PFSK-1 (cell line): ENCODE measurements at regions not wholly inside any gene's neighbourhood (a gene's known extent, or its start where the extent isn't known, plus 50 kb on each side); places are given as distances from the start of the nearest gene placed in this dataset.

Experiments
- FOXP2 ChIP-seq: optimal IDR thresholded peaks from 2 replicates; pipeline ENCODE3; 2011; ENCODE audit warnings: borderline replicate concordance, control low read depth, inconsistent platforms; ENCODE audit not compliant: insufficient read depth; ENCODE audit errors: extremely low read length, extremely low read depth
- POLR2AphosphoS5 ChIP-seq: IDR thresholded peaks from 2 replicates; pipeline ENCODE4 v1.6.1; 2012; ENCODE audit warnings: low read depth, mild to moderate bottlenecking, control low read depth, low read length, moderate library complexity
- REST ChIP-seq, 2 experiments: IDR thresholded peaks; 2 replicates each; pipeline versions ENCODE4 v1.6.1 to v1.8.0; 2011 to 2012; ENCODE audit warnings: low read depth in 2 of 2, low read length in 2 of 2, control low read depth in 1 of 2, inconsistent platforms in 1 of 2, mild to moderate bottlenecking in 1 of 2, moderate library complexity in 1 of 2; ENCODE audit not compliant: insufficient read depth in 1 of 2
- SIN3A ChIP-seq: IDR thresholded peaks from 2 replicates; pipeline ENCODE4 v1.6.1; 2012; ENCODE audit warnings: mild to moderate bottlenecking, low read length, moderate library complexity, borderline replicate concordance; ENCODE audit not compliant: insufficient read depth
- TAF1 ChIP-seq: IDR thresholded peaks from 2 replicates; pipeline ENCODE4 v1.6.1; 2012; ENCODE audit warnings: low read length, control low read depth, borderline replicate concordance; ENCODE audit not compliant: insufficient read depth

- TF ChIP-seq POLR2AphosphoS5 (no peak), REST (IDR thresholded peaks at IDR 0.05; ENCODE audit: insufficient read depth in 1 of 2, low read depth in 2 of 2, low read length in 2 of 2) (no peak), FOXP2 (no peak), SIN3A (no peak), TAF1 (no peak)
These were observed 265.5 kb downstream of the KCNJ2 start for GRCh38 chr17:70434536-70435490.

GRCh38 chr17:70437656-70438055 lies 268.3 kb downstream of the KCNJ2 start:
- TF ChIP-seq FOXP2: no peak
- no peak for TF ChIP-seq TAF1
- TF ChIP-seq SIN3A: no peak
- no peak for TF ChIP-seq POLR2AphosphoS5
- no peak for TF ChIP-seq REST (IDR thresholded peaks at IDR 0.05; ENCODE audit: insufficient read depth in 1 of 2, low read depth in 2 of 2, low read length in 2 of 2)

GRCh38 chr17:70446446-70446845 lies 277.1 kb downstream of the KCNJ2 start:
- TF ChIP-seq POLR2AphosphoS5: no peak
- no peak for TF ChIP-seq TAF1
- no peak for TF ChIP-seq SIN3A
- TF ChIP-seq REST (IDR thresholded peaks at IDR 0.05; ENCODE audit: insufficient read depth in 1 of 2, low read depth in 2 of 2, low read length in 2 of 2): no peak
- TF ChIP-seq FOXP2: no peak

- no peak for TF ChIP-seq POLR2AphosphoS5
These were observed 278.3 kb downstream of the KCNJ2 start for GRCh38 chr17:70447588-70447987.

GRCh38 chr17:70454377-70454776 lies 285.0 kb downstream of the KCNJ2 start:
- TF ChIP-seq POLR2AphosphoS5 (no peak), TAF1 (no peak), REST (IDR thresholded peaks at IDR 0.05; ENCODE audit: insufficient read depth in 1 of 2, low read depth in 2 of 2, low read length in 2 of 2) (no peak), FOXP2 (no peak), SIN3A (no peak)
